ENCODE measurements at regions not wholly inside any gene's neighbourhood (a gene's known extent, or its start where the extent isn't known, plus 50 kb on each side); places are given as distances from the start of the nearest gene placed in this dataset.
"Not testable (repeated sequence)": the region's sequence is repeated elsewhere in the genome, so short reads cannot be mapped to it uniquely, and the experiment has no call there.

DNA sequence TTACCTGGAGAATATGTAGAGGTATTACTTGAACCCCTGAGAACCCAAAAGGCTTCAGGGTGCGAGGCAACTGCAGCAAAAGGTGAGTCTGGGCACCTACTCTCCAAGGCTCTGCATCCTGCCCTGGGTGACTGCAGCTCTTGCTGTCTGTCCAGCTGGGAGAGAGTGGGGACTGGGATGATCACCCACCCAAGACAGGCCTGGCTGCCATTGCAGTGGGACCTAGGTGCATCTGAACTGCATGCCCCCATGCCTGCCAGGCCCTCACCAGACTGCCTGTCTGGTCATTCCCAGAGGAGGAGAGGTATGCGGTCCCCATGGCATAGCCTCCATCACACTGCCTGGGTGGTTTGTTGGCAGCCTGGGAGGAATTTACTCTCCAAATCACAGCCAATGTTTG is 563.9 kb downstream of the TFAP2A start:
- no peak for DNase-seq (ENCODE audit: low read depth in 4 of 4, low spot score in 2 of 4)

DNA sequence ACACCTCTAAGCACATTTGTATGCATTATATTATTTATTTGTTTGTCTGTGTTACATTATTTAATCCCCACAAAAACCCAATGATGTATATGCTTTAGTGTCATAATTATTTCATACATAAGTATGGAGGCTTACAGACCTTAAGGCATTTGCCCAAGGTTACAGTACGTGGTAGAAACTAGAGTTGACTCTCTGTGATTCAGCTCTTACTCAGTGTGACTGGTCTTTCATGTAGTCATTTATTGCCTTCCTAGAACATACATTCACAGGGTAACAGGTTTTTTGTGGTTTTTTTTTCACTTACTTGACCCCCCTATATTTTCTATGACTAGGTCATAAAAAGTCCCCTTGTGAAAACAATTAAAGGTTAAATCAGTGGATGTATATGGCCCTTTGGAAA is 566.8 kb downstream of the TFAP2A start:
- no peak for DNase-seq (ENCODE audit: low read depth in 4 of 4, low spot score in 2 of 4)

DNA sequence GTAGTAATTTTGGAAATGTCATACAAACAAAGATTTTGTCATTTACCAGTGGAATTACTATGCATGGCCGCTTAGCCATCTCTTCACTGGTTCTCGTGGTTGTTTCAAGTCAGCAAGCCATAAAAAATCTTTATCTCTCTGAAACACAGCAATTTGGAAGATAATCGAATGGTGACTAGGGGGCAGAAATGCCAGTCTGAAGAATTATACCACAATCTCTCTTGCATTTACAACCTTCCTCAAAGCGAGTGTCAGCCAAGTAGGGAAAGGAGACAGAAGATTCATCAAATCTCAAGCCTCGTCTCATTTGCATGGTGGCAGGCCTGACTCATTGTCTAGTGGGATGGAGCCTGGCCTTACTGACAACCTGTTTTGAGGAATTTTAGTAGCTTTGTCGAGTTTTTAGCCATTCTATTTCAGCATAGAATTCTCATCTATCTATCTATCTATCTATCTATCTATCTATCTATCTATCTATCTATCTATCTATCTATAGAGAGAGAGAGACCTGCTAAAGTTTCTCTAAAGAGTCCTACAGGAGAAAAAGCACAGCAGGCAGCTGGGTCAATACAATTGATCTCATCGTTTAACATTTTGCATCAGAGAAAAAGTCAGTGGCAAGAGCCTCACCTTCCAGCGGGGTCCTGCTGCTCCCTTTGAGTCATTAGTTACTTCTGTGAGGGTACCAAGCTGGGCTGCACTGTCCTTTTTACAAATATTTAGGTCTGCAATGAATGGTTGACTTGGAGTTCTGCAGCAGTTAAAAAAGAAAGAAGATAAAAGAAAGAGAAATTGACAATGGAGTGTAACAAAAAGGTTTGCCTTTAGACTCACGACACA is 572.8 kb downstream of the TFAP2A start:
- DNase-seq (ENCODE audit: low read depth in 4 of 4, low spot score in 2 of 4), result no peak

DNA sequence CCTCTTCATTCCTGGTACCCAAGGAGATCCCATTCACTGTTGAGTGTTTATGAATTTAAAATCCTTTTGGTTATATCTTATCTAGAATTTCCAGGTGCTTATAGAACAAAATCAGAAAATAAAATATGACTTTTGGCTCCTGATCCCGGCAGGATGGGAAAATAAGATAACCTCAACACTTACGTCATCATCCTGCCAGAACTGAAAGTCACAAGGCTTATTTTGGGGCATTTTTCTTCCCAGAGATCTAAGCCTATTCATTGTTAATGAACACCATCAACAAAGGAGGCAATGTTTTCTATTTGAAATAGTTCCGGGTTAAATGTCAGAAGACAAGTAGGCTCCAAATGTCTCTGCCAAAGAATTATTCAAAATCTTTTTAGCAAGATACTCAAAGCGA is 580.6 kb downstream of the TFAP2A start:
- no peak for DNase-seq (ENCODE audit: low read depth in 4 of 4, low spot score in 2 of 4)

DNA sequence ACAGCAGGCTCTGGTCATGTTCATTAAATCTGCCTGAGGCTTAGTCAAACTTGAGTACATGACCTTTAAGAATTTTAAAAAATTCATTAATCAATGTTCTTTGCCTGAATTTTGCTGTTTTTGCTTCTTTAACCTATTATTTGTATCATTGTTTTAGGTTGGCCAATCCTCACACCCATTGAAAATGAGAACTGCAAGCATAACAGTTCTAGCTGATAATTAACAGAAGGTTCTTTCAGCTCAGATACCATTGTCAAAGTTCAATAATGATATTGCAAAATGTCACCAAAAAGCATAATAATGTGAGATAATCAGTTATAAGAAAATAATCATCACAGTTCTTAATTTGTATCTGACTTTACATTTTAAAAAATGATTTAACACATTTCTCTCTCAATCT is 583.1 kb downstream of the TFAP2A start:
- no peak for DNase-seq (ENCODE audit: low read depth in 4 of 4, low spot score in 2 of 4)

DNA sequence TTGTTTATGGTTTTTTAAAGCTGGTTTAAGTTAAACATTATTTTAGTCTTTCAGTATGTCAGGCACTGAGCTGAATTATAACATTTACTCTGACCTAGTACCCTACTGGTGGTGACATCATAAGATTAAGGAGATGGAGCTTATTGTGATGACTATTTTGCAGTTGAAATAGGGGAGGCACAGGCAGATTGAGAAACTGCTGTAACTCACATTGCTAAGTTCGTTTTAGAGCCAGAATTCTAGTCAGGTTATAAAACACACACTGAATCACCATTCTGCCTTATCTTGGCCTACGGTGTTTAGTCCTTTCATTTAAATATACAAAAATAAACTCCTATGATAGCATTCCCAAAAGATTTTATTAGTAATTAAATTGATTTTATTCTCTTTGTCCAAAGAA is 584.1 kb downstream of the TFAP2A start:
- DNase-seq (ENCODE audit: low read depth in 4 of 4, low spot score in 2 of 4), result no peak

DNA sequence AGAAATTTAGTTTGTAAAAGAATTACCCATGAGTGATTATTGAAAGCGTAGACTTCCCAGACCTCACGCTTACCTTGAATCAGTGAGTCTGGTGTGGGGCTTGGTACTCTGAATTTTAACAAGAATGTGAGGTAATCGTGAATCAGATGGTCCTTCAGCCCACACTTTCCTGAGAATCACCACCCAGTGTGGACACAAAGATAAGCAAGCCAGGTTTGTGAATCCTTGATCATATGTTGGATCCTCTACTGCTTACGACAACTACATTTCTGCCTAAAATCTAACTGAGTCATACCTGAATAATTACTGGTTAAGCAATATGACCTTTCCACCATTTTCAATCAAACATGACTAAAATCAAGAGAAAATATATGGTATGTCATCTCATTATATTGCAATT is 589.3 kb downstream of the TFAP2A start:
- DNase-seq (ENCODE audit: low read depth in 4 of 4, low spot score in 2 of 4), result no peak

DNA sequence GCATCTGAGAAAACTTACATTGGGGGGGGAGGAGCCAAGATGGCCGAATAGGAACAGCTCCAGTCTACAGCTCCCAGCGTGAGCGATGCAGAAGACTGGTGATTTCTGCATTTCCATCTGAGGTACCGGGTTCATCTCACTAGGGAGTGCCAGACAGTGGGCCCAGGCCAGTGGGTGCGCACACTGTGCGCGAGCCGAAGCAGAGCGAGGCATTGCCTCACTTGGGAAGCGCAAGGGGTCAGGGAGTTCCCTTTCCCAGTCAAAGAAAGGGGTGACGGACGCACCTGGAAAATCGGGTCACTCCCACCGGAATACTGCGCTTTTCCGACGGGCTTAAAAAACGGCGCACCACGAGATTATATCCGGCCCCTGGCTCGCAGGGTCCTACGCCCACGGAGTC is 604.1 kb downstream of the TFAP2A start:
- DNase-seq (ENCODE audit: low read depth in 4 of 4, low spot score in 2 of 4), result not testable (repeated sequence)

DNA sequence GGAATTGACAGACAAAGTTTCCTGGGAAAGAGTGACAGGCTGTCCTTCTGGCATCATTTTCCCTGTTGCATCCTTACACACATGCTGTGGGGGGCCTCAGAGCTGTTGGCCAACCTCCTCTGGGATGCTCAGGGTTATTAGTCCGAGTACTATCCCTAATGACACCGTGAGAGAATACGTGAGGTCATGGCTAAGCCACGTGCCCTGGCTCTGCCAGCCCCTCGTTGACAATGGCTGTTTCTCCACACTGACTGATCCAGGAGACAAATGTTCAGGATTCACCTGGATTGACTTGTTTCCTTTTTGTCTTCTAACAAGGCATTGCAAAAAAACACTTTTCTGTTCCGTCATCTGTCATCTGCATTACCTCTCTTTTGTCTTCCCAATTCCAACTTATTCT is 604.6 kb downstream of the TFAP2A start:
- no peak for DNase-seq (ENCODE audit: low read depth in 4 of 4, low spot score in 2 of 4)

DNA sequence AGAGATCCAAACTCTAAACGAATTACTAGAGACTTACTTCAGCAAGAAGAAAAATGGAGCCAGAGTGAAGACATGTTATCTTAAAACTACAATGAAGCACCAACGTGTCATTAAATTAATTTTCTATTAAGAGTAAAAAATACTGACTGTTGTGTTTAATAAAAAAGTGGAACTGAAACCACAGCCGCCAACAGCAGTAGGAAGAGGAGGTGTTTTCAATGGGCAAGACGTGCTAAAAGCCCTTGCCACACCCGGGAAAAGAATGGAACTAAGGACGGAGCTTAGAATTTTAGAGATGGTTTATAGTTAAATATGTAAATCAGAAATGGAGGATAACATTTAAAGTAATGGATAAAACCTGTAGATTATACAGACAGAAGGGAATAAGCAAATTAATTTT is 608.7 kb downstream of the TFAP2A start:
- no peak for DNase-seq (ENCODE audit: low read depth in 4 of 4, low spot score in 2 of 4)

DNA sequence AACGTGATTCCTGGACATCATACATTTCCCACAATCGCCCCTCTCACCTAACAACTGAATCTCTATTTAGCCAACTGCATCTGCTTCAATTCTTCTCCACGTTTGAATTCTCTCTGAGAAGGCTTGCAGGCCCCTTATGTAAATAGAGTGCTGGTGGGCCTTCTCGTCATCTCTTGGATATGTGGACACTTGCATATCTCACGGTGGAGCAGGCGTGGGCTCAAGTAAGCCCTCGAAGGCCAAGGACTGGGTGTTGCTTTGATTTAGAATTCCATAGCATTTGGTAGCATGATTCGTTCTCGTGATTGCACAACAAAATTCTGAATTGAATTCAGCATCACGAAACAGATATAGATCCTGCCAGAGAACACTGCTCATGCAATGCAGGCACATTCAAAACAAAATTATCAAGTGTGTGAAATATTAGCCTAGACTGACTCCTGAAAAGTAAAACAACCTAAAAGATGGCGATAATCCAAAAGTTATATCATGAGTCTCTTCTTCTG is 613.6 kb downstream of the TFAP2A start:
- DNase-seq (ENCODE audit: low read depth in 4 of 4, low spot score in 2 of 4), result no peak

DNA sequence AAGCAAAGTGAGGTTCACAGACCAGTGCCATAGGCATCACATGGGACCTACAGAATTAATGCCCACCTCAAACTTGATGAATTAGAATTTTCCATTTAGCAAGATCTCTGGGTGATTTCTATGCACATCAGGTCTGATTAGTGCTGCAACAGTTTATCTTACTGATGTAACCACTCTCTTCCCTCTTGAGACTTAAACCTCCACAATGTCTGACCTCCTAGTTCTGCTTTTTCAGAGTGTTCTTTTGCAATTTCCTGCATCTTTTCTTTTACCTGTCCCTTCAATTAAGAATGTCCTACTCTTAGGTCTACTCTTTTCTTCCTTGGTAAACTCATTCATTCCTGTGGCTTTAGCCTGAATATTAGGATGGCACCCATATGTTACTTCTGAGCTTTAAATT is 615.3 kb downstream of the TFAP2A start:
- no peak for DNase-seq (ENCODE audit: low read depth in 4 of 4, low spot score in 2 of 4)

DNA sequence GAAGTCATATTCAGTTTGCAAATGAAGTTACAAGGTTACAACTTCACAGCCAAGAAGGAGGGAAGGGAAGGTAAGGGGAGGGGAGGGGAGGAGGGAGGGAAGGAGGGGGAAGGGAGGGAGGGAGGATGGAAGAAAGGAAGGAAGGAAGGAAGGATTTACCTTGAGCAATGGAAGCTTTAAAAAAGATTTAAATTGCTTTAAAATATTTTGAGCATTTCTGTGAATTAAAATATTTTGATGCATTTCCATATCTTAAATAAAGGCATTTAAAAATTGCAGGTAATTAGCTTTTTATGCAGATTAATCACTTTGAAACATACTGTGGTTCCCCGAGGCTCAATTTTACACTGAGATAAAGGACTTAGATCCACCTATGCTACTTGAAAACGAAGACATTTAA is 618.0 kb downstream of the TFAP2A start:
- no peak for DNase-seq (ENCODE audit: low read depth in 4 of 4, low spot score in 2 of 4)

DNA sequence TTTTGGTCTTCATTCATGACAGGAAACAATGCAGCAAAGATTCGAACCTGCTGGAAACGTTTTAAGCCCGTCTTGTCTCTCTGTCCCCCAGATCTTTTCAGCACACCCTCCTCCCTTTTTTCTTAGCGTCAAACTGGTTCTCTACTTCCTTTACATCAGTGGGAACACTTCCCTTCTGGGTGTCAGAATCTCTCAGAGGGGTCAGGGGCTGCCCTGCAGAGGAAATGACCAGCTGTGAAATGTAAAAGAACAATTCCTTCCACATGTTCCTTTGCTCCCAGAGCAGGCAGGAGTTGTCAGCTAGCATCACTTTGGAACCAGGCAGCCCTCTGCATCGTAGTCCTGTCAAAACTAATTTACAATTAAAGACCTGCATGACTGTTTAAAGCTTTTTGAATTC is 619.0 kb downstream of the TFAP2A start:
- DNase-seq (ENCODE audit: low read depth in 4 of 4, low spot score in 2 of 4), result no peak

DNA sequence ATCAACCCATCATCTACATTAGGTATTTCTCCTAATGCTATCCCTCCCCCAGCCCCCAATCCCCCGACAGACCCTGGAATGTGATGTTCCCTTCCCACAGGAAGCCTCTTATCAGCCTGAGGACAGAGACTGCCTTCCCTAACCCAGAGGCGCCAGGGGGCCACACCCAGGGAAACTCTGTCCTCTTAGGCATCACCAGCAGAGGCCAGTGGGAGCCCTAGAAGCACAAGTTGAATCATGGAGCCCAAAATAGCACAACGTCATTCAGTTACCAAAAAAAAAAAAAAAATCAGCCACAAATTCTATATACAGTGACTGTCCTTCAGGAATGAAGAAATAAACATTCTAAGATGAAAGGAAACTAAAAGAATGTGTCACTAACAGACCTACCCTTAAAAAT is 625.7 kb downstream of the TFAP2A start:
- DNase-seq (ENCODE audit: low read depth in 4 of 4, low spot score in 2 of 4), result no peak

DNA sequence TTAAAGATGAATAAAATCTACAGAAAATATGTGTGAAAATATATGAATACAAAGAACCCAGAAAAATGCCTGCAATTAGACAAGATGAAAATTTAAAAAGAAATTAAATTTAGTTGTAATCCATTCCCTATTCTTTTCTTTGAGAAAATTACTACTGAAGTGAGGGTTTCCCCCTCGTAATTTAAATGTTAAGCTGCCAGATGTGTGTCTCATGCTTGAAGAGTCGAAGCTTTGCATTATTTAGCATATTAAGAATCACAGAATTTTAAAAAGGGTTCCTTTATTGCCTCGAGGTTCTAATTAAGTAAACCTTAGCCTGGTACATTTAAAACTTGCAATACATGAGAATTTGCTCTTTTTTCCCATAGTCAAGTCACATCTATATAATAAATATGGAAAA is 630.1 kb downstream of the TFAP2A start:
- DNase-seq (ENCODE audit: low read depth in 4 of 4, low spot score in 2 of 4), result no peak

DNA sequence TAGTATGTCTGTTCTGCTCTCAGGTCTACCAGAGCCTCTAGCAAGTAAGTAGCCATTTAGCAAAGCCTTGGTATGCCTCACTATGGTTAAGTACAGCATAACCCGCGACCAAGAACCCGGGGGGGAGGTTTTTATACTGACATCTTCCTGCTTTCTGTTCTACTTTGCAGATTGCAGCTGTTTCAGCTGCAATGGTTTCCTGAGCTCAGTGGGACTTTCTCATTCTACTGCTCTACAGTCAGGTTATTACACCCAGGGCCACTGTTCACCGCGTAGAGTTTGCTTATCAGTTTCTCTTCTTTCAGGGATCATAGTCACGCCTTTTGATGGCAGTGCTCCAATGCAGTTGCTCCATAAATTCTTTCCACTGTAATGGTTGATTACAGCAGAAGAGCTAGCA is 631.3 kb downstream of the TFAP2A start:
- DNase-seq (ENCODE audit: low read depth in 4 of 4, low spot score in 2 of 4), result no peak

DNA sequence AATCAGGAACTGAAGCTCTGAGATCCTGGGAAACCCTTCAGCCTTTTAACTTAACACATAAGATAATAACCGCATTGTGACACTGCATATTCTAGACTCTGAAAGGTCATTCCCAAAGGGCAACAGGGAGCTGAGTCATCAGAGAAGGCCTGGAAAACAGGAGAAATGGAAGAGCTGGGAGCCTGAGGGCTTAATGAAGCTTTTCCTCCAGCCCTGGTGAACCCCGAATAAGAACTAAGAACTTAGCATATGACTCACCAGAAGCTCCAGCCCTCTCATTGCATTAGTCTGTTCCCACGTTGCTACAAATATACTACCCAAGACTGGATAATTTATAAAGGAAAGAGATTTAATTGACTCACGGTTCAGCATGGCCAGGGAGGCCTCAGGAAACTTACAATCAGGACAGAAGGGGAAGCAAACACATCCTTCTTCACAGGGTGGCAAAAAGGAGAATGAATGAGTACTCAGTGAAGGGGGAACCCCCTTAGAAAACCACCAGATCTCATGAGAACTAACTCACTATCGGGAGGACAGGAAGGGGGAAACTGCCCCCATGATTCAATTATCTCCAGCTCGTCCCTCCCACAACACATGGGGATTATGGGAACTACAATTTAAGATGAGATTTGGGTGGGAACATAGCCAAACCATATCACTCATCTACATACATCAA is 648.5 kb downstream of the TFAP2A start:
- DNase-seq (ENCODE audit: low read depth in 4 of 4, low spot score in 2 of 4), result no peak

DNA sequence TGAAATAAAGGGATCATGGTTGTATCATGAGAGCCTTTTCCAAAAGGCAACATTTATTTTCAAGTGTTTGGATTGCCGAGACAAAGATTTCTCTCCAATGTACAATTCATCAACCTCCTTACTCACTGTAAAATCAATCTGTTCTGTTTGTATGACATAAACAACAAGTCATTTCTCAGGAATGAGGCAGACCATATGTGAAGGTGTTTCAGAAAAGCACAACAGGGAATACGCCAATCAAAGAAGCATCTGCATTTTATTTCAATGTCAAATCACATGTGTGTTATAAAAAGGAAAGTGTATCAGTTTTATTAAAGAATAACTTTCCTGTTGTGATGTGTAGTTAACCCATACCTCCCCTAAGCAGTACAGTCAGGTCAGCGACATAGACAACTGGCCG is 653.7 kb downstream of the TFAP2A start:
- no peak for DNase-seq (ENCODE audit: low read depth in 4 of 4, low spot score in 2 of 4)

DNA sequence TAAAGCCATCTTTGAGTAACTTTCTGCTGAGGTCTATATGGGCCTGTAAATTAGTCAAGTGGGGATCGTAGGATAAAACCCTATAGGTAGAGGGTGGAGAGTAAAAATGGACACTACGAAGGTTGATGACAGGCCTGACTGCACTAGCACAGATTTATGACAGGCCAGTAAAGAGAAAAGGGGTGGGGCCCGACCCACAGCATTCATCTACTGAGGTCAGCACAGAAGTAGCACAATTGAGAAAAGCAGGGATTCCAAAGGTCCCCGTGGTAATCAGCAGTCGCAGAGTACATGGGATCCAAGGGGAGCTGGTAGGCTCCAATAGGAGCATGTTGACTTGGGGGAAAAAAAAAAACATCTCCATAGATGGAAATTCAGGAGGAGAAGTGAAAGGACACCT is 660.4 kb downstream of the TFAP2A start:
- DNase-seq (ENCODE audit: low read depth in 4 of 4, low spot score in 2 of 4), result no peak

DNA sequence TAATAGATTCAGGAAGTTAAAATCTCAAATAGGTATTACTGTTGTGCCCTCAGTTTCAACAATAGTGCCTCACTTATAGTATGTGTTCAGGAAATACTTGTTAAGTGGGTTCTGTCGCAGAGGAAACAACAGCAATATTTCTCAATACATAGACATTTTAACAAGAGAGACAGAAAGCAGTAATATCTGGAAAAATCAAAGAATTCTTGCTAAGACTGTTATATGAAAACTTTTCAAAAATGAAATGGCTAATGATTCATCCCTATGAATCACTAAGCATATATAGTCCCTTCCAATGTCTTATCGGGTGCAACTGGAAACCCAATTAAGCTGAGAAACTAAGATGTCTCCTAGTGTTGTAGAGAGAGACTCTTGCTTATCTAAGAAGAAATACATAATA is 668.9 kb downstream of the TFAP2A start:
- DNase-seq (ENCODE audit: low read depth in 4 of 4, low spot score in 2 of 4), result no peak

DNA sequence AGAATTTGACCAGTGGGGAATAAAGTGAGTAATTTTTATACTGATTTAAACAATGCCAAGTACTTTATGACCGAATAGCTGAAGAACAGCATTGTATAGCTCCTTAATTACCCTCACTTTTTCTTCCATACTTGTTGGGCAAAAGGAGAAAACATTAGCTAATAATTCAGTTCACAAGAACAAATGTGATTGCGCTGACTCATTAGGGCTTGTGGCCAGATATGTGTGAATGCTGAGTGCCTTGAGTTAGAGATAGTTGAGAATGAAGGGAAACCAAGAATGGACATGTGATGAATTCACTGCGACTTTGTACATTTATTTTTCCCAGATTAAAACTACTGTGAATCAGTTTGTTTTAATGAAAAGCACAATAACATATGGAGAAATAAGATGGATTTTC is 669.4 kb downstream of the TFAP2A start:
- no peak for DNase-seq (ENCODE audit: low read depth in 4 of 4, low spot score in 2 of 4)
